Erythroblast (primary cell): ENCODE measurements at regions not wholly inside any gene's neighbourhood (a gene's known extent, or its start where the extent isn't known, plus 50 kb on each side); places are given as distances from the start of the nearest gene placed in this dataset.

Experiments
- GATA1 ChIP-seq: IDR thresholded peaks from 2 replicates; pipeline ENCODE4 v1.6.1; 2011; ENCODE audit warnings: low read depth, mild to moderate bottlenecking, control low read depth, low read length, moderate library complexity
- POLR2A ChIP-seq: IDR thresholded peaks from 2 replicates; pipeline ENCODE4 v1.6.1; 2011; ENCODE audit warnings: mild to moderate bottlenecking, low read length

DNA sequence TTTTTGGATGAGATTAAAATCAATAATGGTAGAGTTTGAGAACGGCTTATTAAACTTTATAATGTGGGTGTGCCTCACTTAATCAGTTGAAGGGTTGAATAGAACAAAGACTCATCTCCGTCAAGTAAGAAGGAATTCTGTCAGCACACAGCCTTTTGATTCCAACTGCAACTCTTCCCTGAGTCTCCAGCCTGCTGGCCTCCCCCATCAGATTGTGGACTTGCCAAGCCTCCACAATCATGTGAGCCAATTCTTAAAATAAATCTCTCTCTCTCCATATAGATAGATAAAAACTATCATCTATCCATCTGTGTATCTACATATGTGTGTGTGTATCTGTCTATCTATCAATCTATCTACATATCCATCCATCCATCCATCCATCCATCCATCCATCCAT is 127.4 kb upstream of the BTG1 start:
- TF ChIP-seq POLR2A (no peak), GATA1 (no peak)
